Transverse colon (tissue), 4 donors: ENCODE measurements at regions not wholly inside any gene's neighbourhood (a gene's known extent, or its start where the extent isn't known, plus 50 kb on each side); places are given as distances from the start of the nearest gene placed in this dataset.

ENCODE experiments used
- CTCF ChIP-seq, 5 experiments: fragments of 200-600 bp in 3 of 5; fragments of 450-650 bp in 2 of 5; sonication (generic) in 3 of 5; IDR thresholded peaks; 1 replicate in 2 of 5; 2 replicates in 3 of 5; pipeline ENCODE4 v1.5.1; 2016 to 2017; ENCODE audit warnings: antibody characterized with exemption in 5 of 5, inconsistent platforms in 3 of 5, mild to moderate bottlenecking in 2 of 5, moderate library complexity in 1 of 5
- EP300 ChIP-seq: sonication (generic); formaldehyde crosslinking; IDR thresholded peaks from one replicate; pipeline ENCODE4 v1.6.1; 2017; ENCODE audit warnings: antibody characterized with exemption, low read depth
- POLR2A ChIP-seq: fragments of 450-650 bp; IDR thresholded peaks from one replicate; pipeline ENCODE4 v1.6.1; 2016; ENCODE audit warnings: antibody characterized with exemption, mild to moderate bottlenecking, moderate library complexity
- POLR2AphosphoS5 ChIP-seq, 3 donors: sonication (generic); formaldehyde crosslinking; IDR thresholded peaks; one replicate each; pipeline ENCODE4 v1.6.1; 2016; ENCODE audit warnings: antibody characterized with exemption in 3 of 3

DNA sequence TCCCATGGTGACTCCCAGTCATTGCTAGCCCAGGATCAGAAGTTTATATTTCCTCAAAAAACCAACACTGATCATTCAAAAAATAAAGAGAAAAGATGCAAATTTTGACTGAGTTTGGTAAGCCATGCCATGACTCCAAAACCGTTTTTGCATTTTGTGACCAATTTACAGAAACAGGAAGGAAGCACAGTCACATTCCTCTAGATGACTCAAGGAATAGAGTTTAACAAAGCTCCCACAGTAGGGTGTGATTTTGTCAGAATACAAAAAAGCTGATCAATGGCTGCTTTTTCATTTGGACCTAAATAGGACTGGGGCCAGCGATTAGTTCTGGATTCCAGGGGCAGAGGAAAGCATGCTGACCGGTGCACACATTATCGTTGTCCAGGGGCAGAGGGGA is 179.4 kb upstream of the AFDN start:
- TF ChIP-seq CTCF (IDR thresholded peaks at IDR 0.05) (no peak), EP300 (no peak), POLR2A (no peak), POLR2AphosphoS5 (IDR thresholded peaks at IDR 0.05) (no peak)
